ENCODE measurements at regions not wholly inside any gene's neighbourhood (a gene's known extent, or its start where the extent isn't known, plus 50 kb on each side); places are given as distances from the start of the nearest gene placed in this dataset.
"Not testable (repeated sequence)": the region's sequence is repeated elsewhere in the genome, so short reads cannot be mapped to it uniquely, and the experiment has no call there.

GRCh38 chr12:111270239-111270638 lies 98.7 kb downstream of the PHETA1 start:
- H3K4me3 ChIP-seq (ENCODE audit: low read length), result no peak overlapping the region
- H3K36me3 ChIP-seq (ENCODE audit: control insufficient read depth, insufficient read depth, low read length), result no peaks in the 10 kb centered on the region
- H3K9me3 ChIP-seq (ENCODE audit: control insufficient read depth, low read length), result no peaks in the 10 kb centered on the region
- H3K4me1 ChIP-seq (ENCODE audit: control insufficient read depth, insufficient read depth, low read length), result no peaks in the 10 kb centered on the region
- H3K27me3 ChIP-seq (ENCODE audit: control insufficient read depth, insufficient read depth, low read length), result peaks cover 7% of the 10 kb centered on the region
- H3K9ac ChIP-seq (ENCODE audit: low read length), result no peak overlapping the region

- Histone ChIP-seq H3K9me3 (ENCODE audit: control insufficient read depth, low read length) (no peaks in the 10 kb centered on the region), H3K9ac (ENCODE audit: low read length) (no peak overlapping the region), H3K27me3 (ENCODE audit: control insufficient read depth, insufficient read depth, low read length) (peaks cover 7% of the 10 kb centered on the region), H3K4me3 (ENCODE audit: low read length) (no peak overlapping the region), H3K36me3 (ENCODE audit: control insufficient read depth, insufficient read depth, low read length) (no peaks in the 10 kb centered on the region), H3K4me1 (ENCODE audit: control insufficient read depth, insufficient read depth, low read length) (no peaks in the 10 kb centered on the region)
Measured at GRCh38 chr12:111269718-111270117, 99.2 kb downstream of the PHETA1 start.

GRCh38 chr12:111268738-111269572 lies 99.9 kb downstream of the PHETA1 start:
- H3K9ac ChIP-seq (ENCODE audit: low read length), result no peak overlapping the region
- no peaks in the 10 kb centered on the region for H3K4me1 ChIP-seq (ENCODE audit: control insufficient read depth, insufficient read depth, low read length)
- H3K4me3 ChIP-seq (ENCODE audit: low read length), result no peak overlapping the region
- peaks cover 7% of the 10 kb centered on the region for H3K27me3 ChIP-seq (ENCODE audit: control insufficient read depth, insufficient read depth, low read length)
- no peaks in the 10 kb centered on the region for H3K9me3 ChIP-seq (ENCODE audit: control insufficient read depth, low read length)
- no peaks in the 10 kb centered on the region for H3K36me3 ChIP-seq (ENCODE audit: control insufficient read depth, insufficient read depth, low read length)

GRCh38 chr12:111267144-111267543 lies 101.8 kb downstream of the PHETA1 start:
- H3K4me1 ChIP-seq (ENCODE audit: control insufficient read depth, insufficient read depth, low read length), result no peaks in the 10 kb centered on the region
- no peaks in the 10 kb centered on the region for H3K36me3 ChIP-seq (ENCODE audit: control insufficient read depth, insufficient read depth, low read length)
- no peak overlapping the region for H3K9ac ChIP-seq (ENCODE audit: low read length)

GRCh38 chr12:111261911-111262676 lies 106.8 kb downstream of the PHETA1 start:
- Histone ChIP-seq H3K4me1 (ENCODE audit: control insufficient read depth, insufficient read depth, low read length) (no peaks in the 10 kb centered on the region), H3K9me3 (ENCODE audit: control insufficient read depth, low read length) (no peaks in the 10 kb centered on the region), H3K36me3 (ENCODE audit: control insufficient read depth, insufficient read depth, low read length) (no peaks in the 10 kb centered on the region), H3K4me3 (ENCODE audit: low read length) (no peak overlapping the region), H3K9ac (ENCODE audit: low read length) (no peak overlapping the region), H3K27me3 (ENCODE audit: control insufficient read depth, insufficient read depth, low read length) (no peaks in the 10 kb centered on the region)

More at GRCh38 chr12:111267144-111267543, 101.8 kb downstream of the PHETA1 start:
- H3K27me3 ChIP-seq (ENCODE audit: control insufficient read depth, insufficient read depth, low read length), result peaks cover 7% of the 10 kb centered on the region
- H3K4me3 ChIP-seq (ENCODE audit: low read length), result no peak overlapping the region
- no peaks in the 10 kb centered on the region for H3K9me3 ChIP-seq (ENCODE audit: control insufficient read depth, low read length)

GRCh38 chr12:111260732-111261131 lies 108.2 kb downstream of the PHETA1 start:
- Histone ChIP-seq H3K9me3 (ENCODE audit: control insufficient read depth, low read length) (no peaks in the 10 kb centered on the region), H3K4me1 (ENCODE audit: control insufficient read depth, insufficient read depth, low read length) (no peaks in the 10 kb centered on the region), H3K4me3 (ENCODE audit: low read length) (no peak overlapping the region), H3K36me3 (ENCODE audit: control insufficient read depth, insufficient read depth, low read length) (no peaks in the 10 kb centered on the region), H3K9ac (ENCODE audit: low read length) (no peak overlapping the region), H3K27me3 (ENCODE audit: control insufficient read depth, insufficient read depth, low read length) (no peaks in the 10 kb centered on the region)

DNA sequence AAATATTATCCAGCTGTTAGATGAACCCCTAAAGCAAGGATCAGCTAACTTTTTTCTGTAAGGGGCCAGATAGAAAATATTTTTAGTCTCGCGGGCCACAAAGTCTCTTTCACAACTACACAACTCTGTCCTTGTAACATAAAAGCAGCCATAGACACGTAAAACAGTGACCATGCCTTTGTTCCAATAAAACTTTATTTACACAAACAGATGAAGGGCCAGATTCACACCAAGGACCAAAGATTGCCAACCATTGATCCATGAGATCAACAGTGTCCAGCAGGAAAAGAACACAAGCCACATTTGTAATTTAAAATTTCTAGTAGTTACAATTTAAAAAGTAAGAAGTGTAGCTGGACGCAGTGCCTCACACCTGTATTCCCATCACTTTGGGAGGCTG lies 109.7 kb downstream of the PHETA1 start:
- H3K4me1 ChIP-seq (ENCODE audit: control insufficient read depth, insufficient read depth, low read length), result no peaks in the 10 kb centered on the region
- no peaks in the 10 kb centered on the region for H3K27me3 ChIP-seq (ENCODE audit: control insufficient read depth, insufficient read depth, low read length)
- H3K4me3 ChIP-seq (ENCODE audit: low read length), result no peak overlapping the region
- H3K36me3 ChIP-seq (ENCODE audit: control insufficient read depth, insufficient read depth, low read length), result no peaks in the 10 kb centered on the region
- no peak overlapping the region for H3K9ac ChIP-seq (ENCODE audit: low read length)
- no peaks in the 10 kb centered on the region for H3K9me3 ChIP-seq (ENCODE audit: control insufficient read depth, low read length)

GRCh38 chr12:111258081-111258480 lies 110.8 kb downstream of the PHETA1 start:
- H3K4me1 ChIP-seq (ENCODE audit: control insufficient read depth, insufficient read depth, low read length); H3K9me3 ChIP-seq (ENCODE audit: control insufficient read depth, low read length); H3K9ac ChIP-seq (ENCODE audit: low read length); H3K36me3 ChIP-seq (ENCODE audit: control insufficient read depth, insufficient read depth, low read length); H3K27me3 ChIP-seq (ENCODE audit: control insufficient read depth, insufficient read depth, low read length); H3K4me3 ChIP-seq (ENCODE audit: low read length): not testable (repeated sequence)

DNA sequence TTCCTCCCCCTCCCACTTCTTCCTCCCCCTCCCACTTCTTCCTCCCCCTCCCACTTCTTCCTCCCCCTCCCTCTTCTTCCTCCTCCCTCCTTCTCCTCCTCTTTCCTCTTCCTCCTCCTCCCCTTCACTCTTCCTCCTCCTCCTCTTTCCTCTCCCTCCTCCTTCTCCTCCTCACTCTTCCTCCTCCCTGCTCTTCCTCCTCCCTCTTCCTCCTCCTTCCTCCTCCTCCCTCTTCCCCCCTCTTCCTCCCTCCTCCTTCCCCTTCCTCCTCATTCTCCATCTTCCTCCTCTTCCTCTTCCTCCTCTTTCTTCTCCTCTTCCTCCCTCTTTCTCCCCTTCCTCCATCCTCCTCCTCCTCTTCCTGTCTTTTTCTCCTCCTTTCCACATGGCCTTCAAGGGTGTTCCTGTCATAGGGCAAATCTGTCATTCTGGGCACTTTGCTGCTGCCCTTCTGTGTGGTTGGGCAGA lies 111.4 kb downstream of the PHETA1 start:
- Histone ChIP-seq H3K27me3 (ENCODE audit: control insufficient read depth, insufficient read depth, low read length) (no peaks in the 10 kb centered on the region), H3K9me3 (ENCODE audit: control insufficient read depth, low read length) (no peaks in the 10 kb centered on the region), H3K9ac (ENCODE audit: low read length) (no peak overlapping the region), H3K4me1 (ENCODE audit: control insufficient read depth, insufficient read depth, low read length) (no peaks in the 10 kb centered on the region), H3K36me3 (ENCODE audit: control insufficient read depth, insufficient read depth, low read length) (no peaks in the 10 kb centered on the region), H3K4me3 (ENCODE audit: low read length) (no peak overlapping the region)

- no peaks in the 10 kb centered on the region for H3K9me3 ChIP-seq (ENCODE audit: control insufficient read depth, low read length)
- H3K4me3 ChIP-seq (ENCODE audit: low read length), result no peak overlapping the region
- no peaks in the 10 kb centered on the region for H3K36me3 ChIP-seq (ENCODE audit: control insufficient read depth, insufficient read depth, low read length)
- H3K27me3 ChIP-seq (ENCODE audit: control insufficient read depth, insufficient read depth, low read length), result no peaks in the 10 kb centered on the region
- no peak overlapping the region for H3K9ac ChIP-seq (ENCODE audit: low read length)
- no peaks in the 10 kb centered on the region for H3K4me1 ChIP-seq (ENCODE audit: control insufficient read depth, insufficient read depth, low read length)
Measured at GRCh38 chr12:111256629-111257434, 112.1 kb downstream of the PHETA1 start.

DNA sequence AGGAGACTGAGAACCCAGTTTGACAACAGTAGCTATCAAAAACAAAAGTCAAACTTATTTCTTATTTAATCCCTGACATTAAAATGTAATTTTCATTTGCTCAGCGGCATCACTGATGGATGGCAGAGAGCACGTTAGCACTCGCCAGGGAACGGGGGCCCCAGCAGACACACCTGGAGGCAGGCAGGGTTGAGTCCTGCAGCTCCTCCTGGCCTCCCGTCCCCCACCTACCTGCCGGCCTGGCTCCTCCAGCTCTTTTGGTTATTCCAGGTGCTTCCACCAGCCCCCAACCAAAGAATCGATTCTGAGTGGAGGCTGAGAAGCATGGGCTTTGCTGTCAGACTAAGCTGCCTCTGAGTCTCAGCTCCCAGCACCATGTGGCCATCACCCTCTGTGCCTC lies 113.6 kb downstream of the PHETA1 start:
- Histone ChIP-seq H3K4me1 (ENCODE audit: control insufficient read depth, insufficient read depth, low read length) (no peaks in the 10 kb centered on the region), H3K9ac (ENCODE audit: low read length) (no peak overlapping the region), H3K27me3 (ENCODE audit: control insufficient read depth, insufficient read depth, low read length) (no peaks in the 10 kb centered on the region), H3K4me3 (ENCODE audit: low read length) (no peak overlapping the region), H3K36me3 (ENCODE audit: control insufficient read depth, insufficient read depth, low read length) (no peaks in the 10 kb centered on the region), H3K9me3 (ENCODE audit: control insufficient read depth, low read length) (no peaks in the 10 kb centered on the region)

- Histone ChIP-seq H3K4me1 (ENCODE audit: control insufficient read depth, insufficient read depth, low read length) (no peaks in the 10 kb centered on the region), H3K9me3 (ENCODE audit: control insufficient read depth, low read length) (no peaks in the 10 kb centered on the region), H3K4me3 (ENCODE audit: low read length) (no peak overlapping the region), H3K9ac (ENCODE audit: low read length) (no peak overlapping the region), H3K27me3 (ENCODE audit: control insufficient read depth, insufficient read depth, low read length) (no peaks in the 10 kb centered on the region), H3K36me3 (ENCODE audit: control insufficient read depth, insufficient read depth, low read length) (no peaks in the 10 kb centered on the region)
Measured at GRCh38 chr12:111254106-111254505, 114.8 kb downstream of the PHETA1 start.
